ENCODE measurements at regions not wholly inside any gene's neighbourhood (a gene's known extent, or its start where the extent isn't known, plus 50 kb on each side); places are given as distances from the start of the nearest gene placed in this dataset.

GRCh38 chr10:47209466-47209865 lies 90.5 kb upstream of the GDF10 start:
- ChIA-PET CTCF (no interaction called here), POLR2A (no interaction called here)
- Mint-ChIP-seq H3K4me1 (ENCODE audit: insufficient read depth, unreplicated experiment) (no peaks in the 10 kb centered on the region), H3K27me3 (ENCODE audit: insufficient read depth, unreplicated experiment) (no peaks in the 10 kb centered on the region), H3K9me3 (ENCODE audit: unreplicated experiment) (peaks cover 8% of the 10 kb centered on the region), H3K36me3 (ENCODE audit: insufficient read depth, unreplicated experiment) (no peaks in the 10 kb centered on the region), H3K27ac (ENCODE audit: low read depth, unreplicated experiment) (no peak overlapping the region), H3K4me3 (ENCODE audit: unreplicated experiment) (no peak overlapping the region)
- DNase-seq (ENCODE audit: unreplicated experiment): no peak
- no peak for TF ChIP-seq CTCF (IDR thresholded peaks at IDR 0.05; ENCODE audit: unreplicated experiment)
- no TSS peak for BruUV-seq (replicated peaks)
- intact Hi-C loops (cut with micrococcal nuclease): no loop called here

- H3K4me3 Mint-ChIP-seq (ENCODE audit: unreplicated experiment): no peak overlapping the region
- H3K27me3 Mint-ChIP-seq (ENCODE audit: insufficient read depth, unreplicated experiment): no peaks in the 10 kb centered on the region
- TF ChIP-seq CTCF (IDR thresholded peaks at IDR 0.05; ENCODE audit: unreplicated experiment): no peak
- POLR2A ChIA-PET: no interaction called here
- BruUV-seq (replicated peaks): no TSS peak
- CTCF ChIA-PET: interaction anchor here (0.6 to 1.2 kb wide), 3 partner anchors 10 to 126 kb away, joined by 3 to 5 read pairs (median 3); no protein-coding TSS in a partner anchor
- intact Hi-C loops (cut with micrococcal nuclease): no loop called here
- H3K9me3 Mint-ChIP-seq (ENCODE audit: unreplicated experiment): peaks cover 8% of the 10 kb centered on the region
- H3K4me1 Mint-ChIP-seq (ENCODE audit: insufficient read depth, unreplicated experiment): no peaks in the 10 kb centered on the region
- H3K36me3 Mint-ChIP-seq (ENCODE audit: insufficient read depth, unreplicated experiment): no peaks in the 10 kb centered on the region
- DNase-seq (ENCODE audit: unreplicated experiment): no peak
- H3K27ac Mint-ChIP-seq (ENCODE audit: low read depth, unreplicated experiment): no peak overlapping the region
Observed at GRCh38 chr10:47214520-47214919, 85.5 kb upstream of the GDF10 start.

- CTCF ChIA-PET: interaction anchor here (1.0 kb wide), 1 partner anchor 8 kb away, joined by 3 read pairs; no protein-coding TSS in a partner anchor
- no peak overlapping the region for H3K27ac Mint-ChIP-seq (ENCODE audit: low read depth, unreplicated experiment)
Observed at GRCh38 chr10:47217113-47217512, 82.9 kb upstream of the GDF10 start.

GRCh38 chr10:47218803-47219202 lies 81.2 kb upstream of the GDF10 start:
- POLR2A ChIA-PET: interaction anchor here (0.5 kb wide), 1 partner anchor 80 kb away, joined by 3 read pairs; no protein-coding TSS in a partner anchor
- no peaks in the 10 kb centered on the region for H3K4me1 Mint-ChIP-seq (ENCODE audit: insufficient read depth, unreplicated experiment)
- intact Hi-C loops (cut with micrococcal nuclease): no loop called here
- no peaks in the 10 kb centered on the region for H3K9me3 Mint-ChIP-seq (ENCODE audit: unreplicated experiment)
- DNase-seq (ENCODE audit: unreplicated experiment): no peak
- no peak overlapping the region for H3K27ac Mint-ChIP-seq (ENCODE audit: low read depth, unreplicated experiment)
- H3K4me3 Mint-ChIP-seq (ENCODE audit: unreplicated experiment): no peak overlapping the region
- no peaks in the 10 kb centered on the region for H3K36me3 Mint-ChIP-seq (ENCODE audit: insufficient read depth, unreplicated experiment)
- BruUV-seq (replicated peaks): no TSS peak
- H3K27me3 Mint-ChIP-seq (ENCODE audit: insufficient read depth, unreplicated experiment): no peaks in the 10 kb centered on the region
- CTCF ChIA-PET: interaction anchor here (0.6 to 0.9 kb wide), 3 partner anchors 14 to 171 kb away, joined by 3 read pairs; no protein-coding TSS in a partner anchor
- no peak for TF ChIP-seq CTCF (IDR thresholded peaks at IDR 0.05; ENCODE audit: unreplicated experiment)

More at GRCh38 chr10:47217113-47217512, 82.9 kb upstream of the GDF10 start:
- no peak for TF ChIP-seq CTCF (IDR thresholded peaks at IDR 0.05; ENCODE audit: unreplicated experiment)
- Mint-ChIP-seq H3K9me3 (ENCODE audit: unreplicated experiment) (peaks cover 8% of the 10 kb centered on the region), H3K36me3 (ENCODE audit: insufficient read depth, unreplicated experiment) (no peaks in the 10 kb centered on the region), H3K4me3 (ENCODE audit: unreplicated experiment) (no peak overlapping the region), H3K4me1 (ENCODE audit: insufficient read depth, unreplicated experiment) (no peaks in the 10 kb centered on the region), H3K27me3 (ENCODE audit: insufficient read depth, unreplicated experiment) (no peaks in the 10 kb centered on the region)
- intact Hi-C loops (cut with micrococcal nuclease): no loop called here
- BruUV-seq (replicated peaks): no TSS peak
- DNase-seq (ENCODE audit: unreplicated experiment): no peak
- POLR2A ChIA-PET: no interaction called here
